ENCODE measurements at regions not wholly inside any gene's neighbourhood (a gene's known extent, or its start where the extent isn't known, plus 50 kb on each side); places are given as distances from the start of the nearest gene placed in this dataset.
"Not testable (repeated sequence)": the region's sequence is repeated elsewhere in the genome, so short reads cannot be mapped to it uniquely, and the experiment has no call there.

GRCh38 chr1:111063595-111063994 lies 76.3 kb downstream of the DRAM2 start:
- no peak for DNase-seq

DNA sequence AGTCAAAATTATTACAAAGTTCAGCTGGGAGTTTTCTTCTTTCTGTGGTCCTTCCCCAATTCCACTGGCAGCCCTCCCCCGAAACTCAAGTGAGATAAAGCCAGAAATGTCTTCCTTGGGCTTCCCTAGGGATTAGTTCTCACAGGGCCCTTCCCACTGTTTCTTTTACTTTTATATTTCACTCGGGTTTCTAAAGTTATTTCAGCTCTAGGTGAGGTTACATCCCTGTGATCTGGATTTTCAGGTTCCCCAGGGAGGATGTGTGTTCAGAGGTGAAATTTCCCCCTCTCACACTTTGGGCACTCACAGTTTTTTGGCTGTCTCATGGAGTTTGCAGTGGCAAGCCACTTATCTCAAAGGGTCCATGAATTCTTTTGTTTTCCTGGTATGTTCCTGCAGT lies 77.3 kb downstream of the DRAM2 start:
- DNase-seq, result no peak

DNA sequence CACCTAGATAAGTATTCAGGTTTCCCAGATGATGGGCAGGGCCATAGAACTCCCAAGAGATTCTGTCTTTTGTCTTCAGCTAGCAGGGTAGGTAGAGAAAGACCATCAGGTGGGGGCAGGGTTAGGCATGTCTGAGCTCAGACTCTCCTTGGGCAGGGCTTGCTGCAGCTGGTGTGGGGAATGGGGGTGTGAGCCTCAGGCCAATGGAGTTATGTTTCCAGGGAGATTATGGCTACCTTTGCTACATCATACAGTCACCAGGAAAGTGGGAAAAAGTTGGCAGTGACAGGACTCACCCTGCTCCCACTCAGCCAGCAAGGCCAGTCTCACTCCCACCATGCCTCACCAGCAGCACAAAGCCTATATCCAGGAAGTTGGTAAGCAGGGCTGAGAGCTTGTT lies 77.8 kb downstream of the DRAM2 start:
- DNase-seq, result no peak

DNA sequence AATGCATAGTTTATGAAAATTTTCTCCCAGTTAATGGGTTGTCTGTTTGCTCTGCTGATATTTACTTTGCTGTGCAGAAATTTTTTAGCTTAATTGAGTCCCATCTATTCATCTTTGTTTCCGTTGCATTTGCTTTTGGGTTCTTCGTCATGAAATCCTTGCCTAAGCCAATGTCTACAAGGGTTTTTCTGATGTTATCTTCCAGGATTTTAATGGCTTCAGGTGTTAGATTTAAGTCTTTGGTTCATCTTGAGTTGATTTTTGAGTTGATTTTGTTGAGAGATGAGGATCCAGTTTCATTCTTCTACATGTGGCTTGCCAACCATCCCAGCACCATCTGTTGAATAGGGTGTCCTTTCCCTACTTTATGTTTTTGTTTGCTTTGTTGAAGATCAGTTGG lies 85.2 kb downstream of the DRAM2 start:
- DNase-seq, result no peak

DNA sequence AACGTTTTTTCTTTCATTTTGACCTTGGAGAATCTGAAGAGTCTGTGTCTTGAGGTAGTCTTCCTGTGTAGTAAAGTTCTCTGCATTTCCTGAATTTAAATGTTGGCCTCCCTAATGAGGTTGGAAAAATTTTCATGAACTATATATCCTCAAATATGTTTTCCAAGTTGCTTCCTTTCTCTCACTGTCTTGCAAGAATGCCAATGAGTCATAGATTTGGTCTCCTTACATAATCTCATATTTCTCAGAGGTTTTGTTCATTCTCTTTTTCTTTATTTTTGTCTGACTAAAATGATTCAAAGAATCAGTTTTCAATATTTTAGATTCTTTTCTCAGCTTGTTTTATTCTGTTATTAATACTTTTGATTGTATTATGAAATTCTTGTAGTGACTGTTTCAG lies 87.6 kb downstream of the DRAM2 start:
- no peak for DNase-seq

GRCh38 chr1:111048253-111048652 lies 84.5 kb upstream of the LRIF1 start:
- not testable (repeated sequence) for DNase-seq

DNA sequence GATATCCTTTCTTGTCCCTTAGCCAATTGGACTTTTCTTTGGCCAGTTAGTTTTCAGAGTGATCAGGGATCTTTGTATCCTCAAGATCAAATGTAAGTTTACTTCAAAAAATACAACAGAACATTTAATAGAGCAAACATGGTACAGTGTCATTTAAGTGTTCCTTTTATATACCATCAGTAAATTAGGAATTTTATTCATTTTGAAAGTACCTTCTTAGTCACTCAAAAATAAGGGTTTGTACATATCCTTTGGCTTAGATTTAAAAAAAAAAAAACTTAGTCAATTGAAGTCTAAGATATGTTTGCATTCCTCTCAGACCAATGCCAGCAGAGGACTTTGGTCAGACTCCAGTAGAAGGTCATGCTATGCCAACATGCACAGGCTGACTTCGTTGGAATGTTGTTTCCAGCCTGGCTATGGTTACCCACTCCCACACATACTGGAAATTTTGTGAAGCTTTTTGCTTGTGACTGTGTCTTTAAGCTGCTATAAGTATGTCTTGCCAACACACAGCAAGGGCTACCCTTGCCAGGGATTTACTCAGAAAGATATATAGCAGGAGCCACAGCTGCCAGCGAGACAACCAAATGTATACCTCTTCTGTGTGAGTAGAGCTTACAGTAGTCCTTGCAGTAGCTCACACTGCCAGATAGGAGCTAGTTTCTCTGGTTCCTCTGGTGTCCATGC lies 81.5 kb upstream of the LRIF1 start:
- no peak for DNase-seq

- DNase-seq, result peak; percentile 1
Observed at GRCh38 chr1:111032295-111032897, 68.7 kb upstream of the LRIF1 start.

DNA sequence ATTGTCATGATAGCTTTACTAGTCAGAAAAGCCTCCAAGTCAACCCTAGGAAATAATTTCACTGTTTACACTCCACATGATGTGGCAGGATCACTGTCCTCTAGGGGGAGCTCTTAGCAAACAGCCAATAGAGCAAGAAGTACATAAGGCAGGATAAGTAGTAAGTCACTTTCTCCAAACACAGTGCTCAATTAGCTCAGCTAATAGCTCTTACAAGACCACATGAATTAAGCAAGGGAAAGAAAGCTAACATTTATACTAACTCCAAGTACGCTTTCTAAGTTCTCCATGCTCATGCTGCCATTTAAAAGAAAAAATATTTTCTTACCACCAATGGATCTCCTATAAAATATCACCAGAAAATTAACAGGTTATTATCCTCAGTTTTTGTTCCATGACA lies 66.9 kb upstream of the LRIF1 start:
- no peak for DNase-seq

DNA sequence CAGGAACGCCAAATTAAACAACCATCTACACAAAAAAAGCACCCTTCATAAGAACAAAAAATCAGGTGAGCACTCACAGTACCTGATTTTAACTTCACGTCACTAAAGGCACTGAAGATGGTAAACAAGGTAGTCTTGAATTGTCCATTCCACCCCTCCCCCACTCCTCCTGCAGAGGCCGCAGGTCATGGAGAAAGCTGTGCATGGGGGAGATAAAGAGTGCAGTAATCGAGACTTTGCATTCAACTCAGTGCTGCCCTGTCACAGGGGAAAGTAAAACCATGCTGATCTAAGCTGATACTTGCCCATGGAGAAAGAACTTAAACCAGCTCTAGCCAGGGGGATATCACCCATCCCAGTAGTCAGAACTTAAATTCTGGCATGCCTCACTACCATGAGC lies 61.4 kb upstream of the LRIF1 start:
- no peak for DNase-seq

DNA sequence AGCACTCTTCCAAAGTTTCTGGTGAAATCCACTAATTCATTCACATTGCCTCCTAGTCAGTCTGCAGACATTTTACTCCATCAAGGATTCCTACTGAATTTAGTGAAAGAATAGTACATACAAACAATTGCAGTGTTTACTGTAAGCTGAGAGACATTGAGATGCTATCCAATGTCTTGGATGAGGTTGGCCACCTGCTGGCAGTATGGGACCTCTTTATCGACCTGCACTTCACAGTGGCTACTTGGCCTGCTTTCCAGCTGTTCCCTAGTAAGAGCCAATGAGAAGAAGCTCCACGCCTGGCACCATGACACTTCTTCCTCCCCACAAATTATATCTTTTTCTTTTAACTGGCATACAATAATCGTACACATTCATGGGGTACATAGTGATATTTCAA lies 51.5 kb upstream of the LRIF1 start:
- DNase-seq, result no peak
